Mammary epithelial cell (primary cell): ENCODE measurements at regions not wholly inside any gene's neighbourhood (a gene's known extent, or its start where the extent isn't known, plus 50 kb on each side); places are given as distances from the start of the nearest gene placed in this dataset.

ENCODE experiments used
- EZH2 ChIP-seq: IDR thresholded peaks from 2 replicates; pipeline ENCODE4 v1.6.1; 2012; ENCODE audit warnings: low read length, inconsistent platforms, borderline replicate concordance
- TF ChIP-seq, protein P1 (sequence below), 2 donors: IDR thresholded peaks in 1 of 2; conservative IDR thresholded peaks in 1 of 2; 2 replicates each; pipeline ENCODE4 v1.5.1; 2011 to 2012; ENCODE audit warnings: inconsistent platforms in 2 of 2, low read length in 2 of 2, mild to moderate bottlenecking in 2 of 2, control low read depth in 1 of 2, low read depth in 1 of 2; ENCODE audit not compliant: insufficient read depth in 1 of 2; ENCODE audit errors: extremely low read depth in 1 of 2

DNA sequence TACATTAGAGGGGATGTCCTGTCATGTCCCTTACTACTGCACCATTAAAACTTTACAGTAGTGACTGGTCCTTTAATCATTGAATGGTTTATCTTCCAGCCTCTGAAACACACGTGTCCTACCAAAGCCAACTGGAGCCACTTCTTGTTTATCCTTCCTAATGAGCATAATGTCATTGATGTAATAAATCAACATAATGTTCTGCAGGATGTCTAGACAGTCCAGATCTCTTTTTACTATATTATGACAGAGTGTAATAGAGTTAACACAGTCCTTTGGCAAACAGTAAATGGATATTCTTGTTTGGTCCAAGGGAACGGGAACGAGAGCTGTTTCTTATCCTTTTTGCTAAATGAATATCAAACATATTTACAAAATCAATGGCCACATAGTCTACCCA, 88.1 kb upstream of the PTPRD start:
- TF ChIP-seq, protein P1, sequence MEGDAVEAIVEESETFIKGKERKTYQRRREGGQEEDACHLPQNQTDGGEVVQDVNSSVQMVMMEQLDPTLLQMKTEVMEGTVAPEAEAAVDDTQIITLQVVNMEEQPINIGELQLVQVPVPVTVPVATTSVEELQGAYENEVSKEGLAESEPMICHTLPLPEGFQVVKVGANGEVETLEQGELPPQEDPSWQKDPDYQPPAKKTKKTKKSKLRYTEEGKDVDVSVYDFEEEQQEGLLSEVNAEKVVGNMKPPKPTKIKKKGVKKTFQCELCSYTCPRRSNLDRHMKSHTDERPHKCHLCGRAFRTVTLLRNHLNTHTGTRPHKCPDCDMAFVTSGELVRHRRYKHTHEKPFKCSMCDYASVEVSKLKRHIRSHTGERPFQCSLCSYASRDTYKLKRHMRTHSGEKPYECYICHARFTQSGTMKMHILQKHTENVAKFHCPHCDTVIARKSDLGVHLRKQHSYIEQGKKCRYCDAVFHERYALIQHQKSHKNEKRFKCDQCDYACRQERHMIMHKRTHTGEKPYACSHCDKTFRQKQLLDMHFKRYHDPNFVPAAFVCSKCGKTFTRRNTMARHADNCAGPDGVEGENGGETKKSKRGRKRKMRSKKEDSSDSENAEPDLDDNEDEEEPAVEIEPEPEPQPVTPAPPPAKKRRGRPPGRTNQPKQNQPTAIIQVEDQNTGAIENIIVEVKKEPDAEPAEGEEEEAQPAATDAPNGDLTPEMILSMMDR (conservative IDR thresholded peaks at IDR 0.05 in 1 of 2, IDR thresholded peaks at IDR 0.05 in 1 of 2; ENCODE audit: extremely low read depth in 1 of 2, insufficient read depth in 1 of 2, low read depth in 1 of 2, low read length in 2 of 2), result no peak
- no peak for TF ChIP-seq EZH2
